NB4 (cell line): ENCODE measurements at regions not wholly inside any gene's neighbourhood (a gene's known extent, or its start where the extent isn't known, plus 50 kb on each side); places are given as distances from the start of the nearest gene placed in this dataset.

Experiments
- MYC ChIP-seq: IDR thresholded peaks from 2 replicates; pipeline ENCODE4 v1.6.1; 2011; ENCODE audit warnings: low read depth, low read length
- POLR2A ChIP-seq: IDR thresholded peaks from 2 replicates; pipeline ENCODE4 v1.6.1; 2011; ENCODE audit warnings: mild to moderate bottlenecking; ENCODE audit not compliant: insufficient read length; ENCODE audit errors: extremely low read depth
- TF ChIP-seq, protein P1 (sequence below): IDR thresholded peaks from one replicate; pipeline ENCODE4 v1.5.1; 2012; ENCODE audit warnings: low read depth, low read length
- TF ChIP-seq, protein P2 (sequence below): IDR thresholded peaks from 2 replicates; pipeline ENCODE4 v1.6.1; 2011; ENCODE audit warnings: low read depth, low read length

DNA sequence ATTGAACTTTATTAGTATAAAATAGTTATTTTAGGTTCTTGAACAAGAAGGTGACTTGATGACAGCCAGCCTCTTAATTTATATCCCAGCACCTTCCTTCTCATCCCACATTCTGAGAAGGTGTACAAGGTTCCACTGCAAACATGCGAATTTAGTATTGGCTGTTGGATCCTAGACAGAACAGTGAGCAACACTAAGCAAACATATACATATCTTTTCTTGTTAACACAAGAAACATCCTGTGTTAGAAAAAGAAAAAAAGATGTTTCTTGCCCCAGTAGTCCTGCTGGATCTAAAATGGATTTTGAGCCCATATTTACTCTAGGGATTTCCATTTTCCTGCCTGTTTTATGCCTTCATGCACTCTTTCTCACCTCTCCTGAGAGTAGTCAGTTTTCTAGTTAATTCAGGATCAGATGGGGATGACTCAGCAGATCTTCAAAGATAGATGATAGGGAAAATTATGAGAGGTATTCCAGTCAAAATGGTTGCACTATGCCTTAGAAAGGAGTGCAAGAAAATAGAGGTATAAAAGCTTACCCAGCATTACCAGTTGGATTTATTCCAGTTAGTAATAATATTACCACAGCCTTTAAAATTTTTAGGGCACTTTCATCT, 336.5 kb downstream of the MEIS1 start:
- TF ChIP-seq, protein P1, sequence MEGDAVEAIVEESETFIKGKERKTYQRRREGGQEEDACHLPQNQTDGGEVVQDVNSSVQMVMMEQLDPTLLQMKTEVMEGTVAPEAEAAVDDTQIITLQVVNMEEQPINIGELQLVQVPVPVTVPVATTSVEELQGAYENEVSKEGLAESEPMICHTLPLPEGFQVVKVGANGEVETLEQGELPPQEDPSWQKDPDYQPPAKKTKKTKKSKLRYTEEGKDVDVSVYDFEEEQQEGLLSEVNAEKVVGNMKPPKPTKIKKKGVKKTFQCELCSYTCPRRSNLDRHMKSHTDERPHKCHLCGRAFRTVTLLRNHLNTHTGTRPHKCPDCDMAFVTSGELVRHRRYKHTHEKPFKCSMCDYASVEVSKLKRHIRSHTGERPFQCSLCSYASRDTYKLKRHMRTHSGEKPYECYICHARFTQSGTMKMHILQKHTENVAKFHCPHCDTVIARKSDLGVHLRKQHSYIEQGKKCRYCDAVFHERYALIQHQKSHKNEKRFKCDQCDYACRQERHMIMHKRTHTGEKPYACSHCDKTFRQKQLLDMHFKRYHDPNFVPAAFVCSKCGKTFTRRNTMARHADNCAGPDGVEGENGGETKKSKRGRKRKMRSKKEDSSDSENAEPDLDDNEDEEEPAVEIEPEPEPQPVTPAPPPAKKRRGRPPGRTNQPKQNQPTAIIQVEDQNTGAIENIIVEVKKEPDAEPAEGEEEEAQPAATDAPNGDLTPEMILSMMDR: no peak
- TF ChIP-seq POLR2A (no peak), MYC (no peak)
- TF ChIP-seq, protein P2, sequence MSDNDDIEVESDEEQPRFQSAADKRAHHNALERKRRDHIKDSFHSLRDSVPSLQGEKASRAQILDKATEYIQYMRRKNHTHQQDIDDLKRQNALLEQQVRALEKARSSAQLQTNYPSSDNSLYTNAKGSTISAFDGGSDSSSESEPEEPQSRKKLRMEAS: no peak
